Karpas-422 (cell line): ENCODE measurements at regions not wholly inside any gene's neighbourhood (a gene's known extent, or its start where the extent isn't known, plus 50 kb on each side); places are given as distances from the start of the nearest gene placed in this dataset. TPM values are rescaled to one million over a fixed set of nuclear protein-coding genes. Genes with fewer than 3 reads are reported as not detected.

ENCODE experiments used
- DNase-seq: peaks from one replicate; pipeline ENCODE4 v3.0.0-alpha.2; 2015
- H2AFZ ChIP-seq: fragments of 200-600 bp; sonication (generic); 2 replicates; pipeline ENCODE4 v1.6.1; 2014; ENCODE audit warnings: antibody characterized with exemption, low read length, mixed read lengths
- H3K27ac ChIP-seq: fragments of 200-600 bp; sonication (generic); 2 replicates; pipeline ENCODE4 v1.5.1; 2014; ENCODE audit warnings: mild to moderate bottlenecking, low read length, moderate library complexity
- H3K27me3 ChIP-seq: fragments of 200-600 bp; sonication (generic); 2 replicates; pipeline ENCODE4 v1.6.1; 2014; ENCODE audit warnings: low read length, mixed read lengths
- H3K36me3 ChIP-seq: fragments of 200-600 bp; sonication (generic); 2 replicates; pipeline ENCODE4 v1.6.1; 2014; ENCODE audit warnings: low read length, mixed read lengths; ENCODE audit not compliant: insufficient read depth
- H3K4me1 ChIP-seq: fragments of 200-600 bp; sonication (generic); 2 replicates; pipeline ENCODE4 v1.6.1; 2014; ENCODE audit warnings: mild to moderate bottlenecking, low read length, mixed read lengths
- H3K4me2 ChIP-seq: fragments of 200-600 bp; sonication (generic); 2 replicates; pipeline ENCODE4 v1.6.1; 2014; ENCODE audit warnings: low read length, low read depth, mild to moderate bottlenecking; ENCODE audit not compliant: poor library complexity, severe bottlenecking
- H3K4me3 ChIP-seq: fragments of 200-600 bp; sonication (generic); 2 replicates; pipeline ENCODE4 v1.5.1; 2014; ENCODE audit warnings: mild to moderate bottlenecking, antibody characterized with exemption, low read length, mixed read lengths
- H3K79me2 ChIP-seq: fragments of 200-600 bp; sonication (generic); 2 replicates; pipeline ENCODE4 v1.6.1; 2014; ENCODE audit warnings: mild to moderate bottlenecking, low read length, mixed read lengths
- H3K9ac ChIP-seq: fragments of 200-600 bp; sonication (generic); 2 replicates; pipeline ENCODE4 v1.6.0; 2014; ENCODE audit warnings: low read length
- H3K9me2 ChIP-seq: fragments of 200-600 bp; sonication (generic), shearing (Covaris generic); replicated peaks from 2 replicates; pipeline ENCODE4 v1.6.0; 2014; ENCODE audit warnings: mild to moderate bottlenecking, low read length, moderate library complexity; ENCODE audit not compliant: insufficient read depth
- H3K9me3 ChIP-seq: fragments of 300-700, 200-600 bp; sonication (generic); 2 replicates; pipeline ENCODE4 v1.6.1; 2014; ENCODE audit warnings: low read length, mixed read lengths
- H4K20me1 ChIP-seq: fragments of 200-600 bp; sonication (generic); 2 replicates; pipeline ENCODE4 v1.6.1; 2014; ENCODE audit warnings: mild to moderate bottlenecking, antibody characterized with exemption, low read length, low read depth; ENCODE audit not compliant: insufficient read depth
- small RNA-seq: library from RNA; depleted of rRNA; stranded (forward); fragments of <200 nt; gene quantifications from one replicate; pipeline ENCODE3, GENCODE V24; 2014

DNA sequence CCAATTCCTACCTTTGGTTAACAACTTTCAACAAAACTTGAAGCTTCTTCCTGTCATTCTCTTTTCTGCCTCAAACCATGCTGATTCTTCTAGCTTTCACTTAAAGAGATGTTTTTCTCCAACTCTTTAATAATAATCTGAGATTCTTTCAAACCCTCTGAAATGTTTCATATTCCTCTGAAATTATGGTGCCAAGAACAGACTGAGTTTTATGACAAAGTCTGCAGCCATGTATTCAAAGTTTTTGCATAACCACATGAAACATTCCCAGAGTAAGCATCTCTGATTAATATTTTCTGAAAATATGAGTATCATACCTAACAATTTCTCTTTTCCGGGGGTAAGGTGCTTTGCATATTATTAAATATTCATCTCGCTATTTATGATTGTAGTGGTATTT, 59.1 kb upstream of the DCN start:
- no peaks in the 10 kb centered on the region for H4K20me1 ChIP-seq
- no peaks in the 10 kb centered on the region for H3K9me2 ChIP-seq
- no peak overlapping the region for H2AFZ ChIP-seq
- no peaks in the 10 kb centered on the region for H3K36me3 ChIP-seq
- no peak overlapping the region for H3K4me3 ChIP-seq
- H3K4me2 ChIP-seq = no peak overlapping the region
- H3K79me2 ChIP-seq = no peaks in the 10 kb centered on the region
- H3K27ac ChIP-seq = no peak overlapping the region; the same call in 1 of the 2 replicates
- no peaks in the 10 kb centered on the region for H3K9me3 ChIP-seq
- H3K27me3 ChIP-seq = no peaks in the 10 kb centered on the region
- no peak for DNase-seq
- H3K4me1 ChIP-seq = peaks cover 14% of the 10 kb centered on the region
- no peak overlapping the region for H3K9ac ChIP-seq

DNA sequence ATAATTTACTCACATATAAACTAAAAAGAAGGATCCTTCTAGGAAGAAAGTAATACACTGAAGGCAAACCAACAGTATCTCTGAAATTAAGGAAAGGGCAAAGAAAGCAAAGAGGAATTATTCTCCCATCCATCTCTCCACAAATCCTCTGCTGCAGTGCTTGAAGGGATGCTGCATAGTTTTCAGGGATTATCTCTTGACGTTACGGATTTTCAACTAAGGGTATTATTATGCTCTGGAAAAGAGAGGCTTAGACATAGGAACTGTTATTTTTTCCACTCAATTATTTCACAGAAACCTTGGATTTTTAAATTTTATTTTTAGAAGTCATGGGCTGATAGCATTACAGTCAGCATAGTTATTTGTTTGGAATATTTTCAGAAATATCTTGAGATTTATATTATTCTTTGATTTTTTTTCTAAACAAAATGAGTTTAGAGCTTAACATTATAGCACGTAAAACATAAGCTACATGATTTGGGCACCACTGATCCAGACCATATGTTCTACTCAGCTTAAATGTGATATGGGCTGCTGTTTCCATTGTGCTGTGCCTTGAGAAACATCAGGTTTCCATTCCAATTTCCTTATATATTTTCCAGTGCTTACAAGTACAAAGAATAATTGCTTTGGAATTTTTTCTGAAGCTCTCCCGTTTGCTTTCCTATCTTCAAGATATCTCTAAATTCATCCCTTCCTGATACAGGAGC, 57.9 kb upstream of the DCN start:
- no peak overlapping the region for H3K27ac ChIP-seq
- no peak for DNase-seq
- H3K36me3 ChIP-seq = no peaks in the 10 kb centered on the region
- H3K27me3 ChIP-seq = no peaks in the 10 kb centered on the region
- peaks cover 14% of the 10 kb centered on the region for H3K4me1 ChIP-seq
- no peak overlapping the region for H3K9ac ChIP-seq
- H3K9me2 ChIP-seq = no peaks in the 10 kb centered on the region
- H3K4me3 ChIP-seq = no peak overlapping the region
- peak overlapping the region; percentile 85; the same call in 1 of the 2 replicates for H2AFZ ChIP-seq
- H3K79me2 ChIP-seq = no peaks in the 10 kb centered on the region
- no peak overlapping the region for H3K4me2 ChIP-seq
- no peaks in the 10 kb centered on the region for H3K9me3 ChIP-seq
- no peaks in the 10 kb centered on the region for H4K20me1 ChIP-seq

DNA sequence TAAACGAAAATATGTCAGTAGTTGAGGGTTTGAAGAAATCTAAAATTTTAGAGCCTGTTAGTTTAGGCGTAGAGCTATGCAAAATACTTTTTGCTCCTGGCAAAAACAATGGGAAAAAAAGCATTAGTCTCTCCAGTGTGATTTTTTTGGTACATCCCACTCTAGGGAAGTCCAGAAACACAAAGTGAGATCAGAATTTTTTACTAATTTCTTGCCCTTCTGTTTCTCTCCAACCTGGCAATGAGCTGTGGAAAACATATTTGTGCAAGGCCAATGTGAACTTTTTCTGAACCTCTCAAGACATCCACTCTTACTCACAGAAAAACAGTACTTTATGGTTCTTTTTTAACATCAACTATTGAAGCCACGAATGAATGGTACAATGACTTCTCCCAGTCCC, 56.9 kb upstream of the DCN start:
- H3K4me3 ChIP-seq = no peak overlapping the region
- H3K27ac ChIP-seq = no peak overlapping the region; the same call in 1 of the 2 replicates
- no peaks in the 10 kb centered on the region for H3K79me2 ChIP-seq
- DNase-seq = no peak
- H3K4me1 ChIP-seq = peaks cover 14% of the 10 kb centered on the region
- no peaks in the 10 kb centered on the region for H3K9me2 ChIP-seq
- no peaks in the 10 kb centered on the region for H3K27me3 ChIP-seq
- no peaks in the 10 kb centered on the region for H3K9me3 ChIP-seq
- H3K9ac ChIP-seq = no peak overlapping the region
- H3K4me2 ChIP-seq = no peak overlapping the region
- no peaks in the 10 kb centered on the region for H3K36me3 ChIP-seq
- no peaks in the 10 kb centered on the region for H4K20me1 ChIP-seq
- H2AFZ ChIP-seq = peak overlapping the region; percentile 57; the same call in 1 of the 2 replicates

Small RNA genes in the stretch of these regions (small RNA-seq; reads per million reads assigned to genes)
- gene AC090049.2 (not detected), gene RF02110 (not detected)
